ENCODE measurements at regions not wholly inside any gene's neighbourhood (a gene's known extent, or its start where the extent isn't known, plus 50 kb on each side); places are given as distances from the start of the nearest gene placed in this dataset.

GRCh38 chr17:71933306-71933705 is 187.5 kb upstream of the SOX9 start:
- peaks cover 3% of the 10 kb centered on the region; the same call in 1 of the 2 replicates for H3K27me3 ChIP-seq (ENCODE audit: control insufficient read depth, insufficient read depth, low read length)
- no peaks in the 10 kb centered on the region for H3K9me3 ChIP-seq (ENCODE audit: control insufficient read depth, insufficient read depth, low read depth, low read length)
- in situ Hi-C loops (cut with HindIII; ENCODE audit: low pct_unique_long_range_greater_than_20kb, low sequenced_read_pairs) (no loop called here), intact Hi-C loops (cut with micrococcal nuclease; ENCODE audit: unreplicated experiment) (no loop called here)
- DNase-seq (ENCODE audit: low read depth, low spot score) = no peak
- ChIA-PET POLR2A (no interaction called here), CTCF (interaction anchor here (0.7 kb wide), 1 partner anchor 72 kb away, joined by 4 read pairs; no protein-coding TSS in a partner anchor)
- no peak overlapping the region for H3K4me3 ChIP-seq (ENCODE audit: low read depth in 2 of 2, low read length in 2 of 2)
- no peak for ATAC-seq
- no TSS peak for BruUV-seq (replicated peaks)
- H3K27ac ChIP-seq (ENCODE audit: low read length) = no peak overlapping the region
- no peaks in the 10 kb centered on the region for H3K36me3 ChIP-seq (ENCODE audit: control insufficient read depth, insufficient read depth, low read length)
- no peaks in the 10 kb centered on the region for H3K4me1 ChIP-seq (ENCODE audit: control insufficient read depth, insufficient read depth, low read length)
- TF ChIP-seq SIN3A (IDR thresholded peaks at IDR 0.05; ENCODE audit: borderline replicate concordance, insufficient read depth, low read depth, low read length) = no peak
- TF ChIP-seq TCF7L2 (IDR thresholded peaks at IDR 0.05; ENCODE audit: low read depth, low read length) = no peak
- TF ChIP-seq, protein P1, sequence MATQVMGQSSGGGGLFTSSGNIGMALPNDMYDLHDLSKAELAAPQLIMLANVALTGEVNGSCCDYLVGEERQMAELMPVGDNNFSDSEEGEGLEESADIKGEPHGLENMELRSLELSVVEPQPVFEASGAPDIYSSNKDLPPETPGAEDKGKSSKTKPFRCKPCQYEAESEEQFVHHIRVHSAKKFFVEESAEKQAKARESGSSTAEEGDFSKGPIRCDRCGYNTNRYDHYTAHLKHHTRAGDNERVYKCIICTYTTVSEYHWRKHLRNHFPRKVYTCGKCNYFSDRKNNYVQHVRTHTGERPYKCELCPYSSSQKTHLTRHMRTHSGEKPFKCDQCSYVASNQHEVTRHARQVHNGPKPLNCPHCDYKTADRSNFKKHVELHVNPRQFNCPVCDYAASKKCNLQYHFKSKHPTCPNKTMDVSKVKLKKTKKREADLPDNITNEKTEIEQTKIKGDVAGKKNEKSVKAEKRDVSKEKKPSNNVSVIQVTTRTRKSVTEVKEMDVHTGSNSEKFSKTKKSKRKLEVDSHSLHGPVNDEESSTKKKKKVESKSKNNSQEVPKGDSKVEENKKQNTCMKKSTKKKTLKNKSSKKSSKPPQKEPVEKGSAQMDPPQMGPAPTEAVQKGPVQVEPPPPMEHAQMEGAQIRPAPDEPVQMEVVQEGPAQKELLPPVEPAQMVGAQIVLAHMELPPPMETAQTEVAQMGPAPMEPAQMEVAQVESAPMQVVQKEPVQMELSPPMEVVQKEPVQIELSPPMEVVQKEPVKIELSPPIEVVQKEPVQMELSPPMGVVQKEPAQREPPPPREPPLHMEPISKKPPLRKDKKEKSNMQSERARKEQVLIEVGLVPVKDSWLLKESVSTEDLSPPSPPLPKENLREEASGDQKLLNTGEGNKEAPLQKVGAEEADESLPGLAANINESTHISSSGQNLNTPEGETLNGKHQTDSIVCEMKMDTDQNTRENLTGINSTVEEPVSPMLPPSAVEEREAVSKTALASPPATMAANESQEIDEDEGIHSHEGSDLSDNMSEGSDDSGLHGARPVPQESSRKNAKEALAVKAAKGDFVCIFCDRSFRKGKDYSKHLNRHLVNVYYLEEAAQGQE (IDR thresholded peaks at IDR 0.05; ENCODE audit: insufficient read depth in 1 of 2, low read depth in 2 of 2, low read length in 1 of 2) = no peak
- no peak for TF ChIP-seq CTCF (IDR thresholded peaks at IDR 0.05)
- no peak for TF ChIP-seq POLR2AphosphoS5 (IDR thresholded peaks at IDR 0.05; ENCODE audit: low read depth, low read length)

- Histone ChIP-seq H3K27ac (ENCODE audit: low read length) (no peak overlapping the region), H3K4me3 (ENCODE audit: low read depth in 2 of 2, low read length in 2 of 2) (no peak overlapping the region), H3K36me3 (ENCODE audit: control insufficient read depth, insufficient read depth, low read length) (no peaks in the 10 kb centered on the region), H3K27me3 (ENCODE audit: control insufficient read depth, insufficient read depth, low read length) (peaks cover 2% of the 10 kb centered on the region; the same call in 1 of the 2 replicates), H3K9me3 (ENCODE audit: control insufficient read depth, insufficient read depth, low read depth, low read length) (no peaks in the 10 kb centered on the region), H3K4me1 (ENCODE audit: control insufficient read depth, insufficient read depth, low read length) (no peaks in the 10 kb centered on the region)
- DNase-seq (ENCODE audit: low read depth, low spot score) (no peak), ATAC-seq (no peak)
- ChIA-PET CTCF (no interaction called here), POLR2A (no interaction called here)
- in situ Hi-C loops (cut with HindIII; ENCODE audit: low pct_unique_long_range_greater_than_20kb, low sequenced_read_pairs) (no loop called here), intact Hi-C loops (cut with micrococcal nuclease; ENCODE audit: unreplicated experiment) (no loop called here)
- TF ChIP-seq POLR2AphosphoS5 (IDR thresholded peaks at IDR 0.05; ENCODE audit: low read depth, low read length) = no peak
- no peak for TF ChIP-seq TCF7L2 (IDR thresholded peaks at IDR 0.05; ENCODE audit: low read depth, low read length)
- TF ChIP-seq SIN3A (IDR thresholded peaks at IDR 0.05; ENCODE audit: borderline replicate concordance, insufficient read depth, low read depth, low read length) = no peak
- BruUV-seq (replicated peaks) = no TSS peak
These were observed 186.3 kb upstream of the SOX9 start for GRCh38 chr17:71934520-71934919.

GRCh38 chr17:71935341-71935740 is 185.5 kb upstream of the SOX9 start:
- Histone ChIP-seq H3K27me3 (ENCODE audit: control insufficient read depth, insufficient read depth, low read length) (no peaks in the 10 kb centered on the region; the same call in 1 of the 2 replicates), H3K4me3 (ENCODE audit: low read depth in 2 of 2, low read length in 2 of 2) (no peak overlapping the region), H3K9me3 (ENCODE audit: control insufficient read depth, insufficient read depth, low read depth, low read length) (no peaks in the 10 kb centered on the region), H3K36me3 (ENCODE audit: control insufficient read depth, insufficient read depth, low read length) (no peaks in the 10 kb centered on the region), H3K4me1 (ENCODE audit: control insufficient read depth, insufficient read depth, low read length) (no peaks in the 10 kb centered on the region), H3K27ac (ENCODE audit: low read length) (no peak overlapping the region)
- DNase-seq (ENCODE audit: low read depth, low spot score) (no peak), ATAC-seq (no peak)
- in situ Hi-C loops (cut with HindIII; ENCODE audit: low pct_unique_long_range_greater_than_20kb, low sequenced_read_pairs) (no loop called here), intact Hi-C loops (cut with micrococcal nuclease; ENCODE audit: unreplicated experiment) (no loop called here)
- TF ChIP-seq CTCF (IDR thresholded peaks at IDR 0.05) = no peak
- TF ChIP-seq POLR2AphosphoS5 (IDR thresholded peaks at IDR 0.05; ENCODE audit: low read depth, low read length) = no peak
- no peak for TF ChIP-seq TCF7L2 (IDR thresholded peaks at IDR 0.05; ENCODE audit: low read depth, low read length)
- TF ChIP-seq, protein P1 (IDR thresholded peaks at IDR 0.05; ENCODE audit: insufficient read depth in 1 of 2, low read depth in 2 of 2, low read length in 1 of 2) = no peak
- no peak for TF ChIP-seq SIN3A (IDR thresholded peaks at IDR 0.05; ENCODE audit: borderline replicate concordance, insufficient read depth, low read depth, low read length)
- CTCF ChIA-PET = no interaction called here
- no TSS peak for BruUV-seq (replicated peaks)
- POLR2A ChIA-PET = no interaction called here

All from Panc1 (cell line).